ENCODE measurements at regions not wholly inside any gene's neighbourhood (a gene's known extent, or its start where the extent isn't known, plus 50 kb on each side); places are given as distances from the start of the nearest gene placed in this dataset.

GRCh38 chr4:11736978-11737377, 308.3 kb upstream of the HS3ST1 start:
- no peak for DNase-seq

GRCh38 chr4:11735651-11736050, 307.0 kb upstream of the HS3ST1 start:
- no peak for DNase-seq

- DNase-seq = no peak
These were observed 303.5 kb upstream of the HS3ST1 start for GRCh38 chr4:11732155-11732554.

DNA sequence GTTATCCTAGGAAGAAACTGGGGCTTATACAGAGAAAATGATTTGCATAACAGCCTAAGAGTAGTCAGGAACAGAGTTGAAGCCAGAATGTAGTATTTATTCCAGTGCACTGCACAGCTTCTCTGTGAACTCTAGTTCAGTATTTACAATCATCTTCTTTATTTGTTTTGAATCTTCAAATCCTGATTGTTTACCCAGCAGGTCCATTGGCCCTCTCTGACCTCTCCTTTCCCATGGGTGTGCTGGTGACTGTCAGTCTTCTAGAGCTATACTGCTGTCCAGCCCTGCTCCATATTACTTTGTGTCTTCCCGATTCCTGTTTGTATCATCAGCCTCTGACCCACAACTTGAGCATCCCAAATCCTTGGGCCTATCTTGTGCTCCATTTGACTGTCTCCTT, 301.9 kb upstream of the HS3ST1 start:
- no peak for DNase-seq

- no peak for DNase-seq
These were observed 300.9 kb upstream of the HS3ST1 start for GRCh38 chr4:11729548-11729947.

- no peak for DNase-seq
These were observed 299.3 kb upstream of the HS3ST1 start for GRCh38 chr4:11727903-11728564.

GRCh38 chr4:11724731-11725130, 296.0 kb upstream of the HS3ST1 start:
- DNase-seq = peak; percentile 10

- no peak for DNase-seq
These were observed 293.5 kb upstream of the HS3ST1 start for GRCh38 chr4:11722223-11722622.

DNA sequence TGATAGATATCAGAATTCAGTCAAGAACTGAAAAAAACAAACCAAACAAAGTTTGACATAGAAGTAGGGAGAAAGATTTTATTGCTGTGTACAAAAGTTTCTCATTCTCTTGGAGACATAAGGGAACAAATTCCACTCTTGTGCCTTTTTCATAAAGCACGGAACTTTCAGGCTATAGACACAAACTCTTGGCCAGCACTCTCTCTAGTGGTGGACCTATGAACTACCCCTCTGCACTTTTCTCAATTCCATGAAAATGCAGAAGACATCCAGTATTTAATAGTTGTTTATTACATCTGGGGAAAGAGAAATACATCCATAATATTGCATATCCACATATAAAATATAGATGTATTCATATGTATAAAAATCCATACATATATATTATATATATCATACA, 291.6 kb upstream of the HS3ST1 start:
- DNase-seq = peak; percentile 79

- peak; percentile 19 for DNase-seq
These were observed 291.2 kb upstream of the HS3ST1 start for GRCh38 chr4:11719879-11720278.

- no peak for DNase-seq
These were observed 287.2 kb upstream of the HS3ST1 start for GRCh38 chr4:11715753-11716521.

- no peak for DNase-seq
These were observed 281.9 kb upstream of the HS3ST1 start for GRCh38 chr4:11710453-11711093.

DNA sequence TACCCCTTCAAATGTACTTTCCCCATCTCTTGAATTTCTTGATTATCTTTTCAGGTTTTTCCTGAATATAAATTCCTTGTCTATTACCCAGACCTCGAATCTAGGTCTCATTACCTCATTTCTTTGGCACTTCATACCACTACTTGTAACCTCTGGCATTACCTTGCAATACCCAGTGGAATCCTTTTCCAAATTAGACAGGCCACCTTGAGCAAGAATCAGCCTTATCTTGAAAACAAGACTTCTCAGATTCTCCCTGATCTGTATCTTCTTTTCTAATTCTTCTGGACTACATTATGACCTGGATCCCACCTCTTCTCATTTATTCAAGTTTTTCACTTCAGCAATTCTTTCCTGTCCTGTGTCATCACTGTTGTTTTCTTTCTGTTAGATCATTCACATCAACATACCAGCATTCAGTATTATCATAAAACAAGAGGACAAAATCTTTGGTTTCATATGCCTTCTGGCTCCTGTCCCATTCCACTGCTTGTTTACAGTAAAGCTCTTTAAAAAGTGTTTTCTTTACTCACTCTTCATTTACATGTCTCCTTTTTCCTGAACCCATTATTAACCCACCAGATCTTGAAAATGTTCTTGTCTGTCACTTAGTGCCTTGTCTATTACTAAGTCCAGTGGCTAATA, 275.6 kb upstream of the HS3ST1 start:
- DNase-seq = no peak

GRCh38 chr4:11702886-11703557, 274.3 kb upstream of the HS3ST1 start:
- no peak for DNase-seq

DNA sequence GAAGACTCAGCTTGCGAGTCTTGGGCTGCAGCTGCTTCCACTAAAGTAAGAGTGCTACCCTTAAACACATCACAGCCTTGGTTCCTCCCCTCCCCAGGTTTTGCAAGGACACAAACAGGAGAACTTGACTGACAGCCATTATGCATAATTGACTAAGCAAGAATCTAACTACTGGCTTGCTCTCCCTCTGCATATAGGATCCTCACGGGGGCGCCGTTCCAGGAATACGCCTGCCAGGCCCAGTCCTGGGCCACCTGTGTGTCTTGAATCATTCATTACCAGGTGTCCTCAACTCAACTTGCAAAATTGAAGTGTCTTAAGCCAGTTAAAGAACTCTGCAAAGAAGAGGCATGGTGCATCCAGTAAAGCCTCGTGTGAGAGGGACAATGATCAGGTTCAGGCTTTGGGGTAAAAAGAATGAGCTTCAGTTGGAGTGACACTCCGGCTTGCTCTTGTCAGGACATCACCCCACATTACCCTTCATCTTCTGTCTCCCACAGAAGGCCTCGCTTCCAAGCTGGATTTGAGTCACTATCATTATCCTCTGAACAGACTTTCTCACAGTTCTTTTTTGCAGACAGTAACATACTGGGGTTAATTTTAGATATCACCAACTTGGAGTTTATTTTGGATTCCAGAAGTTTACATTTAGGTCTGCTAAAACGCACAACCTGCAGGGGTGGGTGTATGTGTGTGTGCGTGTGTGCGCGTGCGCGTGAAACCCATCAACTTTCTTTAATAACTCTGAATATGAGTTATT, 273.5 kb upstream of the HS3ST1 start:
- no peak for DNase-seq

DNA sequence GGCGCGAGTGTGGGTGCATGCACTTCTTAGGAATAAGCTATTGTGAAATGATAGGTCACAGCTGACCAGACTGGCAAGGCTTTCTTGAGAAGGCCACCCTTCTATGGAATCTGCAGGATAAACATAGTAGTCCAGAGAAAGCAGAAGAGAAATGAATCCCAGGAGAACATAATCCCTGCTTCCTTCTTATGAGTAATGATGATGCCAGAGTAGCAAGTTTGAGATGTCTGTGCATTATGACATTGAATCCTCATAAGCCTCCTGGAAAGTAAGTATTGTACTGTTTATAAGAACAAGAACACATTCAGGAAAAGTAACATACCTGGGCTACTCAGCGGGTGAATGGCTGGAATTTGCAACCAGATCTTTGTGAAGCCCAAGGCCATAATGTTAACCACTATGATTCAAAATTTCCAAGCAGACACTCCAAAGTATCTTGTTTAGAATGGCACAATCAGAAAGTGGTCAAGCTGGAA, 272.1 kb upstream of the HS3ST1 start:
- no peak for DNase-seq

- peak; percentile 82 for DNase-seq
These were observed 270.3 kb upstream of the HS3ST1 start for GRCh38 chr4:11698846-11699590.

DNA sequence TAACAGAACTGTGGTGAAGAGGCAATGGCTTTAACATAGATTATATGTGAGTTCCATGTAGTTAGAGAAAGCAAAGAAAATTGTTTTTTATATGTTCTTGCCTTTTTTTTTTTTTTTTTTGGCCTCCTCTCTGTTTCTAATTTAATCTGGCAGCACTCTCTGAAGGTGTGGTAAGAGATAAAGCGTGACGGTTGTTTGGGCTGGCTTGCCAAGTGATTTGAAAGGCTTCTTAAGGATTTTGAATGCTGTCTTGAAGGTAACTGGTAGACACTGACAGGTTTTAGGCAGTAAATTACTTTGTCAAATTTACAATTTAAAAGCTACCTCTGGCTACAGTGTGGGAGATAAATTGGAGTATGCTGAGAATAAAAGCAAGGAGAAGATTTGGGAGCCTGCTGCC, 269.3 kb upstream of the HS3ST1 start:
- no peak for DNase-seq

DNA sequence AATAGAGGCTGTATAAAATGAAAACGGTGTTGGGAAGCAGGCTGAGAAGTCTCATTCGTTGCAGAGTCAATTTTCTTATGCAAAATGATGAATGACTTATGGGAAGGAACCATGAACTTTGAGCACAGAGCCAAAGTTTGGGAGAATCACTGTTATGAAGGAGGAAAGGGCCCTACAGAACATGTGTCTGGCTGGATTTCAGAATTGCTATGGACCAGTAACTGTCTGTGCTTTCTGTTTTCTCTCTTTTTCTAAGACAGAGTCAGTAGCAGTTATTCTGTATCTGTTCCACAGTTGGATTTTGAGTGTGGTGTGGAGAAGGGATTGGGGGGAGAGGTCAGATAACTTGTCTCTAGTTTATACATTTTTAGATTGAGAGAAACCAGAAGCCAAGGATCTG, 265.0 kb upstream of the HS3ST1 start:
- no peak for DNase-seq

- peak; percentile 66 for DNase-seq
These were observed 262.5 kb upstream of the HS3ST1 start for GRCh38 chr4:11691236-11691635.

- no peak for DNase-seq
These were observed 259.0 kb upstream of the HS3ST1 start for GRCh38 chr4:11687727-11688126.
